UCSD-AML1 (cell line): ENCODE measurements at regions not wholly inside any gene's neighbourhood (a gene's known extent, or its start where the extent isn't known, plus 50 kb on each side); places are given as distances from the start of the nearest gene placed in this dataset.

Source experiments
- DNase-seq: peaks from one replicate; lab custom pipeline; 2025; ENCODE audit not compliant: unreplicated experiment; lab: John Stamatoyannopoulos, UW

- DNase-seq: no peak
Observed at GRCh38 chr13:65894049-65894448, 1336.1 kb downstream of the PCDH9 start.

DNA sequence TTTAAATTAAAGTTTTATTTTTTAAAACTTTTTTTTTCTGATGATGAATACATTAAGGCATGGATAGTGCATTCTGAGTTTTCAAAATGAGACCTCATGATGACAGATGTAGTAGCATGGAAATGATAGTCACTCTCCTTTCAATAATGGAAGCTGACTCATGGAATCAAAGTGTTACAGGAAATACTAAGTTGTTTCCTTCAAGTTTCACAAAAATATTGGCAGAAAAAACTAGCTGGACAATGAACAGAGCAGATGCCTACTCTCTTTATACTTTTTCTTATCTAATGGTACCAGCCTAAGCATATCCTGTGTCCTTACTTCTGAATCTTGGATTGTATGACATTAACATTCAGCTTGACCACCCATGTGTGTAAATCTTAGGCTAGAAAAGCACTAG, 1337.3 kb downstream of the PCDH9 start:
- no peak for DNase-seq

DNA sequence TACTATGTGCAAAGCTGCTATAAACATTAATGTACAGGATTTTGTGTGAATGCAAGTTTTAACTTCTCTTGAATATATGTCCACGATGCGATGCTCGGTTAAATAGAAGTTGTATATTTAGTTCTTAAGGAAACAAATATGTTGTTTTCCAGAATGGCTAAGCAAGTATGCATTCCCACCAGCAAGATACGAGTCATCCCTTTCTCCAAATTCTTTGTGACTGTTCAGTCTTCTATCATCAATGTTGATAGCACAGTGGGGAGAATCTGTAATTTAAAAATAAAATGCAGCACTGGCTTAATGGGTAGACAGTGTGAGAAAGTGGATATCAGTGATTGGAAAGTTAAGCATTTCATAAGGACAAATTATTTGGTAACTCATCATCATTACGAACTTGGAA, 1340.8 kb downstream of the PCDH9 start:
- DNase-seq: no peak

- DNase-seq: no peak
Observed at GRCh38 chr13:65882810-65883209, 1347.3 kb downstream of the PCDH9 start.

DNA sequence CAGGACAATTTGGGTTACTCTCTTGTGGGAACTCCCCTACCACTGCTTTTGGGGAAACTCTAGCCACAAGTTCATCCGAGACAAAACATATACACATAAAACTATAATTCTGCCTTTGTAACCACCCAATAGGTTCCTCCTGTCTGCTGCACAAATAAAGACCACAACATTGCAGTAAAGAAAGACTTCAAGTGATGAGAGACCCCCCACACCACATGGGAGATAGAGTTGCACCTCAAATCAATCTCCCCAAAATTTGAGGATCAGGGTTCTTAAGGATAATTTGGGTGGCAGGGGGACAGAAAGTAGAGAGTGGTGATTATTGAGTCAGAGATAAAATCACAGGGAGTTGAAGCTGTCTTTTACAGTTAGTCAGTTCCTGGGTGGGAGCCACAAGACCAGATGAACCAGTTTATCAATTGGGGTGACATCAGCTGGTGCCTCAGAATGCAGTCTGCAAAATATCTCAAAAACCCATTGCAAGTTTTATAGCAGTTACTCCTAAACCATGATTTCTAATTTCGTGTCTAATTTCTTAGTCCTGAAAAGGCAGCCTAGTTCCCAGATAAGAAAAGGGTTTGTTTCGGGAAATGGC, 1348.5 kb downstream of the PCDH9 start:
- DNase-seq: no peak

- no peak for DNase-seq
Observed at GRCh38 chr13:65875031-65875430, 1355.1 kb downstream of the PCDH9 start.

DNA sequence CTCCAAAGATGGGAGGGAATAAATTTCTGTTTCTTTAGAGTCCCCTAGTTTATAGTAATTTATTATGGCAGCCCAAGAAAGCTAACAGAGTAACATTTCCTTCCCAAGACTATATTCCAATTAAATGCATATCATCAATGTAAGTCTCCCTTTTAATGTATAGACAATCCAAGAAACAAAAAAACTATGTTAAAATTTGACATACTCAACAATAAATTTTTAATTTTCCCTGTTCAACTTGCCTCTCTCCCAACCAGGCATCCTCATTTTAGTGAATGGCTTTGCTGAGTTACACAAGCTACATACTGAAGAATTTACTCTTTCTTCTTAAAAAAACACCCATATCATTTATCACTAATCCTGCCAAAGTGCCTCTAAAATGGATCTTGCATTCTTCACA, 1357.7 kb downstream of the PCDH9 start:
- DNase-seq: no peak

- no peak for DNase-seq
Observed at GRCh38 chr13:65868884-65869283, 1361.3 kb downstream of the PCDH9 start.

DNA sequence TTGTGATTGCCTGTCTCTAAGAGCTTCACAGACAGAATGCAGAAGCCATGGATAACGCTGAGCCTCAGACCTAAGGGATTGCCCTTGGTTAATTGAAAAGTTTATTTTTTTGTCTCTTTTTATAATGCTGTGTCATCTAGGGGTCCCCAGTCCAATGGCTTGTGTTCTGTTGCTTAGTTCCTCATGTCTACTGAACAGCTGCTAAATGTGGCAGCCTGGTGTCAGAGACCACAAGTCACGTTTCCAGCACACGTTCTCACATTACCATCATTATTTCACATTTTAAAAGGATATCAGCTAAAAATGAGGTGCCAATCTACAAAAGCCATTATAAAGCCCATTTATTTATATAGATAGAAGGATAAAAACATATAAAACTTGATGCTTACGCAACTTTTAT, 1362.0 kb downstream of the PCDH9 start:
- no peak for DNase-seq

GRCh38 chr13:65866138-65866537, 1364.0 kb downstream of the PCDH9 start:
- no peak for DNase-seq

GRCh38 chr13:65865206-65865605, 1364.9 kb downstream of the PCDH9 start:
- DNase-seq: no peak

DNA sequence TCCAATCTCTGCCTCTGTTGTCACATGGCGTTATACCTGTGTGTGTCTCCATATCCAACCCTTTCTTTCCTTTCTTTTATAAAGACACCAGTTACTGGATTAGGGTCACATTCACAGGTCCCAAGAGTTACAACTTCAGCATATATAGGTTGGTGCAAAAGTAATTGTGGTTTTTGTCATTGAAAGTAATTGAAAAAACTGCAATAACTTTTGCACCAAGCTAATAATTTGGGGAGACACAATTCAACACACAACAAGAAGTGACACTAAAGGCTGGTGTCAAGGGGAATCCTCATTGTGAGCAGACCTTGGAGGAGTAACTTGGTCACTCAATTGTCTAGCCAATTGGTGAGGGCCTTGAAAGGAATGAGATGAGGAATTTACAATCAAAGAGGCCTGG, 1366.1 kb downstream of the PCDH9 start:
- no peak for DNase-seq

DNA sequence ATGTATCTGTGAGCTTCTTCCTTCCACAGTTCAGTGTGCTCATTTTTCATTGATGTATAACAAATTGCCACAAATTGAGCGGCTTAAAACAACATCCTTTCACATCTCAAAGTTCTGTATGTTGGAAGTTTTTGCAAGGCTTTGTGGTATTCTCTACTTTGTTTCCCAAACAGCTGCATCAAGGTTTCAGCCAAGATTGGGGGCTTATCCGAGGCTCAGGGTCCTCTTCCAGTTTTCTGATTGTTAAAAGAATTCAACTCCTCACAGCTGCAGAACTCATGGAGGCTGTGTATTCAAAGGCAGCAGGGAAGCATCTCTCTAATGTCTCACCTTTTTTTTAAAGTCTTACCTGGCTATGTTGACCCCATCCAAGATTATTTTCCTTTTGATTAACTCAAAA, 1369.8 kb downstream of the PCDH9 start:
- no peak for DNase-seq

- DNase-seq: no peak
Observed at GRCh38 chr13:65857942-65858565, 1372.1 kb downstream of the PCDH9 start.

DNA sequence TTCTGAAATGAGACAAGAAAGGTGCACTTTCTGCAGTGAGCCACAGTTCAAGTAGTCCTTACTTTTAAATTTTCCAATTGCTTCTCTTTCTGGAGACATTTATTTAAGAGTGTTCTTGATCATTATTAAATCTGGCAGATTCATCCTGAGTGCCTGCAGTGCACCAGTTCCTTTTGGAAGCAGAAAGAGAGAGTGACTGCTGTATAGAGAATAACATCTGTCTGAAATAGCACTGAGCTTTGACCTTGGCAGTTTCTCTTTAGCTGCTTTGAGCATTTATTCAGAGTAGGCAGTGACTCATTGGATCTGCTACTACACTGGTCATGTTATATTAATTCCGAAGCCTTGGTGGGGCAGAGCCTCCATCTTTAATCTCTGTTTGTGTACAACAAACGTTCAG, 1373.7 kb downstream of the PCDH9 start:
- no peak for DNase-seq

- peak; percentile 0 for DNase-seq
Observed at GRCh38 chr13:65855242-65855805, 1374.8 kb downstream of the PCDH9 start.

DNA sequence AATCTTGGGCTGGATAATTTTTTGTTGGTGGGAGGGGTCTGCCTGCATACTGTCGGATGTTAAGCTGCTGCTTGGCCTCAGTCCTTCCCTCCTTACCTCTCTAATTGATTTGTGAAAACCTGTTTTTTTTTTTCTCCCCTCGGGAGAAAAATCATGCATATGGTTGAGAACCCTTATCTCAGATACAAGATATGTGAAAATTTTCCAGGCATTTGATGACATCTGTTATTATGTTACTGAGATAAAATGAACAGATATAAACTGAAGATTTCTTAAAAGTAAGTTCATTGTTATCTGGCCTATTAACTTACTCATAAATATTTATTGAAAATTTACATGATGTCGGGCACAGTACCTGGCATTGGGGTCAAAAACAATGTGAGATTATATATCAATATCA, 1375.7 kb downstream of the PCDH9 start:
- no peak for DNase-seq

DNA sequence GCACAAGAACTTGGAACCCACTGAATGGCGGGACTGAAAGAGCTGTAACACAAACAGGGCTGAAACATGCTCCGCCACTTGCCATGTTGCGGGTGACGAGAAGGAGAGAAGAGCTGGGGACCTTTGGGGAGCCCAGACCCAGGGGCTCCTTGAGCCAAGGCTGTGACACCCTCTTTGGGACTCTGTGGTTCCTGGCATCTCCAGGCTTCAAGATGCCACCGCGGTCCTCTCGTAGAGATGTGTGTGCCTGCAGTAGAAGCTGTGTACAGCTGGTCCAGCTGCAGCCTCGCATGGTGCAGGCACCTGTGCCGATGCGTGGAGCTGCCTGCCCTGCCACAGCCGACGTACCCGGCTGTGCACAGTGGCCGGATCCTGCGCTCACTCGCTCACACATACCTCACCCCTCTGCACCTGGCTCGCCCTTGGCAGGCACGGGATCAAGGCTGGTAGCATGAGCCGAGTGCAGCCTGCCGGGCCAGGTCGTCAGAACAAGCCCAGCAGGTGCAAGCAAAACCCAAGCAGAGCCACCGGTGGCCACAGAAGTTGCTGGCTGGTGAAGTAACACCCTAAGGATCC, 1385.8 kb downstream of the PCDH9 start:
- no peak for DNase-seq

DNA sequence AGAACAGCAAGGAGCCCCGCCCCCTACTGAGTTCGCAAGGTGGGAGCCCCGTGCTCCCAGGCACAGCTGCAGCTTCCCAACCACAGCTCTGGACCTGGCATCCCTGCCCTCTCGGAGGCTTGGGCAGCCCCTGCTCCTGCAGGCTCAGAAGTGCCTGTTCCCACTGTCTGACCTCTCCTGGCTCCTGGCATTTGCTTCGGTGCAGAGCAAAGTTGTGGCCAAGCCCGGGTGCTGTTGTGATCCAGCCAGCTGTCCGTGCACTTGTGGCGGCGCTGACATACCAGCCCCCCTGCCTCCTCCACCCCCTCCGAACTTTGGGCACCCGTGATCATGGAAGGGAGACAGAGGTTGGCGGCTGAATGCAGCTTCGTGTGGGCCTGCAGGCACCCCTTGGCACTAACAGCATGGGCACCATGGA, 1386.8 kb downstream of the PCDH9 start:
- DNase-seq: no peak

- no peak for DNase-seq
Observed at GRCh38 chr13:65841156-65841555, 1389.0 kb downstream of the PCDH9 start.

DNA sequence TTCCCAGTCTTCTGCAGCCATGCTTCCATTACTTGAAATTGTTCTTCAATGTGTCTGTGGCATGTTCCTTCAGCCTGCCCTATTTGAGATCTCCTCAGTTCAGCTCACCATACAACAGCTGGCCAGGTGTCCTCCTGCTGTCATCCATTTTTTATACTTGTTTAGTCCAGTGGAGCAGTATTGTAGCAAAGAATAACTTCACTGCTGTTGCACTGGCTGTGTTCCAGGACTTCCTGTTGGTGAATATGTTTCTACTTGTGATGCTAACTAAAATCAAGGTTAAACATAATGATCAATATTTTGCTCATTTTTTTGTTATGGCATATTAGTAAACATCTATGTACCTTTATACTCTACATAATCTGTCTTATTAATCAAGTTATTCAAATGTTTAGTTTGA, 1394.1 kb downstream of the PCDH9 start:
- DNase-seq: no peak

GRCh38 chr13:65834897-65835296, 1395.2 kb downstream of the PCDH9 start:
- no peak for DNase-seq
